HCT116 (cell line): ENCODE measurements at regions not wholly inside any gene's neighbourhood (a gene's known extent, or its start where the extent isn't known, plus 50 kb on each side); places are given as distances from the start of the nearest gene placed in this dataset.
"Not testable (repeated sequence)": the region's sequence is repeated elsewhere in the genome, so short reads cannot be mapped to it uniquely, and the experiment has no call there.

Experiments
- ATAC-seq: fragments of 200-7000 bp; cut with Tn5 transposase; 2 replicates; pipeline ENCODE4 v1.9.1; 2020; ENCODE audit warnings: mild to moderate bottlenecking, moderate library complexity
- BruUV-seq: library from RNA; stranded (reverse); fragments of 400-500 nt; replicated peaks from 2 replicates; lab custom pipeline; 2021; lab: Mats Ljungman, UMichigan
- CTCF ChIA-PET: fragments of 300-600 bp; sonication (Branson Sonifier 250); formaldehyde crosslinking; loops from one replicate; lab custom pipeline; 2021; ENCODE audit warnings: antibody characterized with exemption; lab: Charles Lee
- POLR2A ChIA-PET: fragments of 300-600, 350-600 bp; sonication (Branson Sonifier 250); formaldehyde crosslinking; loops from one replicate; lab custom pipeline; 2021; ENCODE audit warnings: antibody characterized with exemption; lab: Charles Lee
- RAD21 ChIA-PET, 2 experiments: fragments of 300-600 bp; sonication (Branson Sonifier 250); formaldehyde crosslinking; loops; one replicate each; lab custom pipeline; 2023; ENCODE audit warnings: low total read pairs in 2 of 2; ENCODE audit not compliant: uncharacterized antibody in 2 of 2, unreplicated experiment in 2 of 2, low non-redundant PET in 1 of 2; lab: Charles Lee
- DNase-seq: peaks from one replicate; pipeline ENCODE4 v3.0.0-alpha.2; 2010; ENCODE audit warnings: low read depth, low spot score
- H2AFZ ChIP-seq: fragments of 200-600 bp; shearing (Covaris generic), sonication (generic); 2 replicates; pipeline ENCODE4 v1.6.1; 2017; ENCODE audit warnings: low read depth, mixed run types, mixed read lengths, antibody characterized with exemption, low read length; ENCODE audit not compliant: poor library complexity, severe bottlenecking
- H3K27ac ChIP-seq: 2 replicates; pipeline ENCODE4 v1.5.1; 2012; ENCODE audit warnings: low read depth, low read length
- H3K27me3 ChIP-seq: fragments of 200-600 bp; sonication (generic); 2 replicates; pipeline ENCODE4 v1.6.1; 2016; ENCODE audit warnings: mixed run types, low read length, mixed read lengths; ENCODE audit not compliant: insufficient read depth
- H3K36me3 ChIP-seq, 2 experiments: fragments of 200-500 bp in 1 of 2; fragments of 200-600 bp in 1 of 2; sonication (Bioruptor generic) in 1 of 2; sonication (generic) in 1 of 2; 2 replicates each; pipeline versions ENCODE4 v1.5.1 to v1.6.1; 2014 to 2016; ENCODE audit warnings: low read length in 2 of 2, inconsistent platforms in 1 of 2, mixed read lengths in 1 of 2, mixed run types in 1 of 2; ENCODE audit not compliant: insufficient read depth in 2 of 2, control insufficient read depth in 1 of 2
- H3K4me1 ChIP-seq, 2 experiments: fragments of 200-600 bp in 1 of 2; sonication (generic) in 1 of 2; 2 replicates each; pipeline versions ENCODE4 v1.5.1 to v1.6.1; 2012 to 2017; ENCODE audit warnings: low read length in 2 of 2, inconsistent platforms in 1 of 2, mild to moderate bottlenecking in 1 of 2, mixed read lengths in 1 of 2, mixed run types in 1 of 2, moderate library complexity in 1 of 2; ENCODE audit not compliant: insufficient read depth in 2 of 2, control insufficient read depth in 1 of 2
- H3K4me2 ChIP-seq: fragments of 200-600 bp; sonication (generic); 2 replicates; pipeline ENCODE4 v1.6.1; 2017; ENCODE audit warnings: mixed run types, low read length, mixed read lengths
- H3K4me3 ChIP-seq, 2 experiments: fragments of 200-600 bp in 1 of 2; sonication (generic) in 1 of 2; replicated peaks in 1 of 2; 2 replicates each; pipeline ENCODE4 v1.5.1; 2011 to 2016; ENCODE audit warnings: low read length in 2 of 2, control low read depth in 1 of 2, low read depth in 1 of 2, mild to moderate bottlenecking in 1 of 2, mixed read lengths in 1 of 2, mixed run types in 1 of 2
- H3K79me2 ChIP-seq: fragments of 200-600 bp; sonication (generic); 2 replicates; pipeline ENCODE4 v1.6.1; 2017; ENCODE audit warnings: mild to moderate bottlenecking, mixed run types, low read length, moderate library complexity, mixed read lengths; ENCODE audit not compliant: insufficient read depth
- H3K9ac ChIP-seq: fragments of 200-600 bp; sonication (generic); 2 replicates; pipeline ENCODE4 v1.6.1; 2016; ENCODE audit warnings: low read length, mixed read lengths
- H3K9me2 ChIP-seq: fragments of 200-600 bp; sonication (generic), shearing (Covaris generic); 2 replicates; pipeline ENCODE4 v1.6.1; 2017; ENCODE audit warnings: mixed run types, mild to moderate bottlenecking, moderate library complexity; ENCODE audit not compliant: insufficient read depth
- H3K9me3 ChIP-seq, 2 experiments: fragments of 200-500 bp in 1 of 2; fragments of 200-600 bp in 1 of 2; sonication (Bioruptor generic) in 1 of 2; sonication (generic) in 1 of 2; 2 replicates each; pipeline ENCODE4 v1.6.1; 2014 to 2017; ENCODE audit warnings: low read length in 2 of 2, mixed read lengths in 2 of 2, inconsistent platforms in 1 of 2, low read depth in 1 of 2, mild to moderate bottlenecking in 1 of 2, mixed run types in 1 of 2, moderate library complexity in 1 of 2; ENCODE audit not compliant: control insufficient read depth in 1 of 2, insufficient read depth in 1 of 2
- H4K20me1 ChIP-seq: fragments of 200-600 bp; sonication (generic), shearing (Covaris generic); 2 replicates; pipeline ENCODE4 v1.6.1; 2017; ENCODE audit warnings: mixed run types, mild to moderate bottlenecking, moderate library complexity; ENCODE audit not compliant: insufficient read depth
- CBX3 ChIP-seq: IDR thresholded peaks from 2 replicates; pipeline ENCODE4 v1.6.1; 2012; ENCODE audit warnings: low read depth
- CEBPB ChIP-seq: IDR thresholded peaks from 2 replicates; pipeline ENCODE4 v1.6.1; 2012; ENCODE audit warnings: low read depth
- EZH2 ChIP-seq: fragments of 200-600 bp; sonication (generic); IDR thresholded peaks from 2 replicates; pipeline ENCODE4 v1.6.1; 2017; ENCODE audit warnings: antibody characterized with exemption, mixed run types
- RAD21 ChIP-seq: IDR thresholded peaks from 2 replicates; pipeline ENCODE4 v1.6.1; 2012; ENCODE audit warnings: low read depth, mild to moderate bottlenecking
- SP1 ChIP-seq: IDR thresholded peaks from 2 replicates; pipeline ENCODE4 v1.6.1; 2012; ENCODE audit warnings: low read depth
- TCF7L2 ChIP-seq: IDR thresholded peaks from 2 replicates; pipeline ENCODE4 v1.7.0; 2011; ENCODE audit warnings: borderline replicate concordance, inconsistent platforms; ENCODE audit not compliant: insufficient read depth, insufficient read length; ENCODE audit errors: extremely low read depth
- YY1 ChIP-seq: IDR thresholded peaks from 2 replicates; pipeline ENCODE4 v1.6.1; 2011; ENCODE audit warnings: low read length, low read depth, moderate library complexity, mild to moderate bottlenecking; ENCODE audit not compliant: insufficient replicate concordance; ENCODE audit errors: extremely low read depth
- ZNF274 ChIP-seq: fragments of 200-500 bp; sonication (Bioruptor generic); IDR thresholded peaks from 2 replicates; pipeline ENCODE4 v1.6.1; 2014; ENCODE audit warnings: mild to moderate bottlenecking, low read depth, low read length, inconsistent platforms
- intact Hi-C: fragments of 100-400 bp; cut with micrococcal nuclease; formaldehyde crosslinking; loops from 2 replicates; pipeline ENCODE4 v1.10.0; 2022
- TF ChIP-seq, protein P1 (sequence below): IDR thresholded peaks from 2 replicates; pipeline ENCODE4 v1.6.1; 2011; ENCODE audit warnings: mild to moderate bottlenecking, low read length, moderate library complexity; ENCODE audit not compliant: insufficient replicate concordance; ENCODE audit errors: extremely low read depth

DNA sequence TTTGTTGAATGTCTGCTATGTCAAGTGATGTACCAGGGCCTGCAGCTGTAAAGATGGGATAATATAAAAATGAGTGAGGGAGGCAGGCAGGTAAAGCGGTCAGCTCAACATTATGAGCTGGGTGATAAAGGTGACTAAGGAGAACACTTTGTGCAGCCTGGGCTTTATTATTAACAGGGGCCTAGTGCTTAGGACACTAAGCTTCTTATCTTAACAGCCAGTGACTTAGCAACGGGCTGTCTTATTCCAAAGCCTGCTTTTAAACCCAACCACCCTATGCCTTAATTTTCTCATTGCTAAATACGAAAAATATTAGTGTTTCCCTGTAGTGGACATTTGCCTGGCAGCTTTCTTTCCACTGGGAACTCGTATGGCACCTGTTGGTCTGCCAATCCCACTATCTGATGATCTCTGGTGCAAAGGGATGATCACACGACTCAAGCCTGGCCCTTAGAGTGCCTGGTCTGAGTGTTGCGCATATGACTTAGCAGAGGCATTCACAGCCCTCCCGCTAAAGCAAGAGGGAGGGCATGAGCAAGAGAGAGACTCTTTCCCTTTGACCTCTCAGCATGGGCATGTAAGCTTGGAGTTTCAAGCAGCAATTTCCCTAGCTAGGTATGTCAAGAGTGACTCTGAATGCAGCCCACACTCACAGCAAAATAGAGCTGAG, 98.6 kb upstream of the PAPPA2 start:
- RAD21 ChIA-PET: no interaction called here
- Histone ChIP-seq H4K20me1 (no peaks in the 10 kb centered on the region), H3K4me2 (no peak overlapping the region), H3K4me1 (no peaks in the 10 kb centered on the region), H3K36me3 (no peaks in the 10 kb centered on the region), H3K27me3 (peaks cover 21% of the 10 kb centered on the region), H3K9me3 (no peaks in the 10 kb centered on the region), H2AFZ (no peak overlapping the region), H3K4me3 (no peak overlapping the region), H3K79me2 (no peaks in the 10 kb centered on the region), H3K27ac (no peak overlapping the region), H3K9ac (no peak overlapping the region), H3K9me2 (no peaks in the 10 kb centered on the region; the same call in 1 of the 2 replicates)
- TF ChIP-seq SP1 (no peak), CBX3 (no peak), EZH2 (no peak), YY1 (no peak), ZNF274 (no peak), RAD21 (no peak), TCF7L2 (no peak), CEBPB (no peak)
- TF ChIP-seq, protein P1, sequence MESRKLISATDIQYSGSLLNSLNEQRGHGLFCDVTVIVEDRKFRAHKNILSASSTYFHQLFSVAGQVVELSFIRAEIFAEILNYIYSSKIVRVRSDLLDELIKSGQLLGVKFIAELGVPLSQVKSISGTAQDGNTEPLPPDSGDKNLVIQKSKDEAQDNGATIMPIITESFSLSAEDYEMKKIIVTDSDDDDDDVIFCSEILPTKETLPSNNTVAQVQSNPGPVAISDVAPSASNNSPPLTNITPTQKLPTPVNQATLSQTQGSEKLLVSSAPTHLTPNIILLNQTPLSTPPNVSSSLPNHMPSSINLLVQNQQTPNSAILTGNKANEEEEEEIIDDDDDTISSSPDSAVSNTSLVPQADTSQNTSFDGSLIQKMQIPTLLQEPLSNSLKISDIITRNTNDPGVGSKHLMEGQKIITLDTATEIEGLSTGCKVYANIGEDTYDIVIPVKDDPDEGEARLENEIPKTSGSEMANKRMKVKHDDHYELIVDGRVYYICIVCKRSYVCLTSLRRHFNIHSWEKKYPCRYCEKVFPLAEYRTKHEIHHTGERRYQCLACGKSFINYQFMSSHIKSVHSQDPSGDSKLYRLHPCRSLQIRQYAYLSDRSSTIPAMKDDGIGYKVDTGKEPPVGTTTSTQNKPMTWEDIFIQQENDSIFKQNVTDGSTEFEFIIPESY: no peak
- intact Hi-C loops: no loop called here
- CTCF ChIA-PET: no interaction called here
- BruUV-seq: no TSS peak
- DNase-seq (no peak), ATAC-seq (no peak)
- POLR2A ChIA-PET: no interaction called here

DNA sequence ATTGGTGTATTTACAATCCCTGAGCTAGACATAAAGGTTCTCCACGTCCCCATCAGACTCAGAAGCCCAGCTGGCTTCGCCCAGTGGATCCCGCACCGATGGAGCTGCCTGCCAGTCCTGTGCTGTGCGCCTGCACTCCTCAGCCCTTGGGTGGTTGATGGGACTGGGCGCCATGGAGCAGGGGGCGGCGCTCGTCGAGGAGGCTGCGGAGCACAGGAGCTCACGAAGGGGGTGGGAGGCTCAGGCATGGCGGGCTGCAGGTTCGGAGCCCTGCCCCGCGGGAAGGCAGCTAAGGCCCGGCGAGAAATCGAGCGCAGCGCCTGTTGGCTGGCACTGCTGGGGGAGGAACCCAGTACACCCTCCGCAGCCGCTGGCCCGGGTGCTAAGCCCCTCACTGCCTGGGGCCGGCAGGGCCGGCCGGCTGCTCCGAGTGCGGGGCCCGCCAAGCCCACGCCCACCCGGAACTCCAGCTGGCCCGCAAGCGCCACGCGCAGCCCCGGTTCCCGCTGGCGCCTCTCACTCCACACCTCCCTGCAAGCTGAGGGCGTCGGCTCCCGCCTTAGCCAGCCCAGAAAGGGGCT, 113.8 kb upstream of the PAPPA2 start:
- CTCF ChIA-PET: not testable (repeated sequence)

More for the DNA sequence above, 113.8 kb upstream of the PAPPA2 start:
- H3K4me3 ChIP-seq, RAD21 ChIA-PET, H3K79me2 ChIP-seq, intact Hi-C loops, H3K9me2 ChIP-seq, BruUV-seq, DNase-seq, H3K9me3 ChIP-seq, H3K4me2 ChIP-seq, H3K36me3 ChIP-seq, POLR2A ChIA-PET, H3K27me3 ChIP-seq, H3K27ac ChIP-seq, H2AFZ ChIP-seq, H4K20me1 ChIP-seq, H3K4me1 ChIP-seq, H3K9ac ChIP-seq, ATAC-seq: not testable (repeated sequence)
